Duodenal mucosa (tissue), 2 donors: ENCODE measurements at regions not wholly inside any gene's neighbourhood (a gene's known extent, or its start where the extent isn't known, plus 50 kb on each side); places are given as distances from the start of the nearest gene placed in this dataset.

Source experiments
- H3K27ac ChIP-seq: one replicate; pipeline ENCODE4 v1.7.0; 2013; ENCODE audit warnings: low read depth, low read length
- H3K27me3 ChIP-seq, 2 donors: one replicate each; pipeline ENCODE4 v1.7.0; 2013; ENCODE audit warnings: low read length in 2 of 2, control low read depth in 1 of 2; ENCODE audit not compliant: insufficient read depth in 2 of 2, control insufficient read depth in 1 of 2
- H3K36me3 ChIP-seq, 2 donors: one replicate each; pipeline ENCODE4 v1.7.0; 2013; ENCODE audit warnings: low read length in 2 of 2, control low read depth in 1 of 2; ENCODE audit not compliant: insufficient read depth in 2 of 2, control insufficient read depth in 1 of 2
- H3K4me1 ChIP-seq, 2 donors: one replicate each; pipeline ENCODE4 v1.7.0; 2013; ENCODE audit warnings: low read length in 2 of 2, control low read depth in 1 of 2; ENCODE audit not compliant: insufficient read depth in 2 of 2, control insufficient read depth in 1 of 2
- H3K4me3 ChIP-seq, 2 donors: one replicate each; pipeline ENCODE4 v1.7.0; 2013; ENCODE audit warnings: low read length in 2 of 2, low read depth in 1 of 2
- H3K9ac ChIP-seq, 2 donors: one replicate each; pipeline ENCODE4 v1.7.0; 2013; ENCODE audit warnings: low read length in 2 of 2, low read depth in 1 of 2
- H3K9me3 ChIP-seq, 2 donors: one replicate each; pipeline ENCODE4 v1.7.0; 2013; ENCODE audit warnings: low read length in 2 of 2, control low read depth in 1 of 2; ENCODE audit not compliant: control insufficient read depth in 1 of 2

DNA sequence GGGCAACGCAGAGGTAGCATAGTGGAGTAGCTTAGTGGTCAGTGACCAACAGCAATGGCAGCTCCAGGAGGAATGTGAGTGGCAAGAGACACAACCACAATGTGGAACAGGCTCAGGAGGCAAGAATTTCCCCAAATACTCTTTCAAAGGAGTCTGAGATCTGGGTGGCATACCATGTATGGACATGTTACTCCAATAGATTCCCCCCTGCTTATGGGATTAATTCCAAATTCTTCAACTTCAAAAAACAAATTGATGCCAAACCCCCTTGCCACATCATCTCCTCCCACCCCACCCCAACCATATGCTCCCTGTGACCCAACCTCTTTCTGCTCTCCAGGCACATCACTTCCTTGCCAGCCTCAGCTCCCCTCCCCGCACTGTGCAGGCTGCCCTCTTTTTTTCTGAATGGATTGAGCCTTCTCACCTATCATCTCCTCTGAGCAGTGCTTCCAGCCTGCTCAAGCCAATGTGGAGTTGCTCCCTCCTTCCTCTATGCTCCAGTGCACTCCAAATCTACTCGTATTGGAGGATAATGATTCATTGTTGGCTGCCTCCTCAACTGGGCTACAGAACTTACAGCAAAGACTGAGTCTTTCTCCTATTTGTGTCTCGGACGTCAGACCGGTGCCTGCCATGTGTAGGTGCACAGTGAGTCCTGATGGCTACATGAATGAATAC is 93.0 kb upstream of the CEP85L start:
- Histone ChIP-seq H3K27me3 (no peaks in the 10 kb centered on the region), H3K9me3 (no peaks in the 10 kb centered on the region), H3K4me3 (no peak overlapping the region), H3K36me3 (no peaks in the 10 kb centered on the region), H3K27ac (no peak overlapping the region), H3K4me1 (peaks cover 7 to 8% of the 10 kb centered on the region in 2 donors), H3K9ac (no peak overlapping the region)

DNA sequence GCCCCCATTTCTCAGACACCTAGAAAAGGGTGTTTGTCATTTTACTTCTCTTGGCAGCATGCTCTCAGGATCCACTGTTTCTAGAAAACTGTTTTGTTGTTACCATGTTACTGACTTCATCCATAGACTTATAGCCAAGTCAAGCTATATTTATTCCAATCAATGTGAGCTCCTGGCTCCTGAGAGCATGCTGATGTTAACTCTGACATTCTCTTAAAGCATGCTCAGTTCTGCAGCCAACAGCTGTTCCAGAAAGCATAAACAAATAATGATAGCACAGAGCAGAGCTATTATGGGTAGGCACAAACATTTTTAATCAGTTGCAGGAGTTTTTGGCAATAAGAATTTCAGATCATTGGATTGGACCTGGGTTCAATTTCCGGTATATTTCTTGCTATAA is 92.4 kb upstream of the CEP85L start:
- Histone ChIP-seq H3K9me3 (no peaks in the 10 kb centered on the region), H3K36me3 (no peaks in the 10 kb centered on the region), H3K27me3 (no peaks in the 10 kb centered on the region), H3K9ac (no peak overlapping the region), H3K4me1 (peaks cover 7 to 8% of the 10 kb centered on the region in 2 donors), H3K27ac (no peak overlapping the region), H3K4me3 (no peak overlapping the region)

DNA sequence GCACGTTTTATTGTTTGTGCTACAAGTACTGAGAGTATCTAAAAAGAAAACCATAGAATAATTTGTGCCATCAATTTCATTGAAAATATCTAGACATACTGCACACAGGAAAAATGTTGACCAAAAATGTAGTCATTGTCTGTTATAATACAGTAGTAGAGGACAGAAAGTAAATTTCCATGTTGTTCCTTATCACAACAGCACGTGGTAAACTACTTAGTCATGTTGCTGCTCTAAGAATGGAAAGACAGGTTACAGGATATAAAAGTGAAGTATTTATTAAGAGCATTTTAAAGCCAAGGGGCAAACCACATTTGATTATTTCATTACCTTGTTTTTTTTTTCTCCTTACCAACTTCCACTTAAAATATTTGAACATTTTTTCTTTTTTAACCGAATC is 89.0 kb upstream of the CEP85L start:
- H3K4me1 ChIP-seq: no peaks in the 10 kb centered on the region
- H3K27ac ChIP-seq: no peak overlapping the region
- H3K9me3 ChIP-seq: no peaks in the 10 kb centered on the region
- no peak overlapping the region for H3K9ac ChIP-seq
- no peaks in the 10 kb centered on the region for H3K36me3 ChIP-seq
- no peak overlapping the region for H3K4me3 ChIP-seq
- no peaks in the 10 kb centered on the region for H3K27me3 ChIP-seq

DNA sequence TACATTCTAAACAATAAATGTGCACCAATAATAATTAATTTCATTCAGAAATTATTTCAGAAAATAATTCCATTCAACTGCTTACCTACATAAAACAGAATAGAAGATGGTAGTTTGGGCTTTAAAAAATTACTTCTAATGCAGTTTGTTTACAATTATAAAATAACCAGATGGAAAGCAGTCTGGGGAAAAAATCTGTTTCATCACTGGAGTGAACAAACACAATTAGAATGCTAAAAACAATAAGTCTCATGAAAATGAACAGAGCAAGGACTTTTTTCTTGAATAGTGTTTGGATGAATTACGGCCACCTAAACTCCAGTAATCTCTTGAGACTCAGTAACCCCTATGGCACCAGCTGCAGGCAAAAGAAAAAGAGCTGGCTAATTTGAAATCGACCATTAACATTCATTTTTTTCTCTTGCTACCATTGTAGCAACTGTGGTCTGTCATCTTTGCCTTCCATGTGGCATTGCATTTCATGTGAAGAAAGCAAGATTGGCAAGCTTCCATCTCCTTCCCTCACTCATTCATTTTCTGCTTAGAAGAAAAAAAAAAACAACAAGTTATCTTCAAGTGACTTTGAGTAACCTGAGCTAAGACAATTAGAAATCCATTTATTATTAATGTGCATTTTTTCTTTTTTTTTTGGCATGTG is 88.4 kb upstream of the CEP85L start:
- no peak overlapping the region for H3K4me3 ChIP-seq
- H3K36me3 ChIP-seq: no peaks in the 10 kb centered on the region
- no peak overlapping the region for H3K9ac ChIP-seq
- no peaks in the 10 kb centered on the region for H3K27me3 ChIP-seq
- no peak overlapping the region for H3K27ac ChIP-seq
- no peaks in the 10 kb centered on the region for H3K4me1 ChIP-seq
- no peaks in the 10 kb centered on the region for H3K9me3 ChIP-seq

DNA sequence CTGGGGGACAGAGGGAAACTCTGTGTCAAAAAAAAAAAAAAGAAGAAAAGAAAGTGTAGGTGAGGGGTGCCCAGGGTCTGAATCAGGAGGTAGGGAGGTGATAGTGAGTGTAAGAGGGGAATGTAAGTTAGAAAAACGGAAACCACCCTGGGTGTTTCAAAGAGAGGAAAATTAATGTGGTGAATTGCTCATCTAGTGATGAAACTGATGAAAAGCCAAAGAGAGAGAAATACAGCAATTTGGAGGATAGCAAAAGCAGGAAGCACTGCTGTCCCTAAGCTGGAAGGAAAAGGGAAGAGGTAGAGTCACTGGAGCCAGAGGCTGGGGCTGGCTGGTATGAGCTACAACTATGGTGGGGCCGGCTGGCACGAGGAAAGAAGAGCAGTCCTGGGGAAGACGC is 85.0 kb upstream of the CEP85L start:
- Histone ChIP-seq H3K9ac (no peak overlapping the region), H3K27me3 (no peaks in the 10 kb centered on the region), H3K4me3 (no peak overlapping the region), H3K36me3 (no peaks in the 10 kb centered on the region), H3K9me3 (no peaks in the 10 kb centered on the region), H3K27ac (no peak overlapping the region), H3K4me1 (no peaks in the 10 kb centered on the region)

DNA sequence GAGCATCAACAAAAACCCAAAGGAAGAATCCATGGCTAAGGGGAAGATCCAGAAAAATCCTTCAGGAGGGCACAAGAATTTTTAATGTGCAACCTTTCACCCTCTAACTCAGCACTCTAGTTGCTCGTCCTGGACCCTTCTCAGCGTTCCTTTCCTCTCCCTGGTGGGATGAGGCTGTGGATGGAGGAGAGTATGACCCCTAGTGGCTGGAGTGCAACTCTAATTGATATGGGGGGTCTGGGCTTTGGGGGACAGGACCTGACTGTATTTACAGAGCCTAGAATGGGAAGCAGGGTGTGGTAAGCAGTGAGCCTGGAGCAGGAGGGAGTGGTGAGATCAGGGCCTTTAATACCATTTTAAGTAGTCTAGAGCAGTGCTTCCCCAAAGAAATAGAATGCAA is 83.9 kb upstream of the CEP85L start:
- no peaks in the 10 kb centered on the region for H3K27me3 ChIP-seq
- H3K9ac ChIP-seq: no peak overlapping the region
- no peaks in the 10 kb centered on the region for H3K36me3 ChIP-seq
- H3K9me3 ChIP-seq: no peaks in the 10 kb centered on the region
- no peaks in the 10 kb centered on the region for H3K4me1 ChIP-seq
- no peak overlapping the region for H3K27ac ChIP-seq
- no peak overlapping the region for H3K4me3 ChIP-seq

DNA sequence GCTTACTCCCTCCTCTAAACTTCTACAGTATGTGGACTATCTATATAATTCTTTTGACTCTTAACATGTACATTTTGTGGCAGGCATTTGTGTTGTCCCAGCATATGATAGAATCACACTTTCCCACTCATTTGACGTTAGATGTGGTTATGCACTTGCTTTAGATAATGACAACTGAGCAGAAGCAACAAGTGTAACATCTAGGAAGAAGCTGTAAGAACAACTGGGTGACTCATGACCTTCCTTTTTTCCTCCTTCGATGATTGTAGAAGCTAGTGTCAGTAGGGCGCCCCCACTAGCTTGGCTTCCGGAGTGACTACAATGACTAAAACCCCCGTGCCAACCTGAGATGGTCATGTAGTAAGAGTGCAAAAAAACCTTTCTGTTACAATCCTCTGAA is 74.6 kb upstream of the CEP85L start:
- H3K36me3 ChIP-seq: no peaks in the 10 kb centered on the region
- no peak overlapping the region for H3K9ac ChIP-seq
- no peaks in the 10 kb centered on the region for H3K9me3 ChIP-seq
- H3K4me1 ChIP-seq: no peaks in the 10 kb centered on the region
- H3K4me3 ChIP-seq: no peak overlapping the region
- H3K27ac ChIP-seq: no peak overlapping the region
- no peaks in the 10 kb centered on the region for H3K27me3 ChIP-seq

DNA sequence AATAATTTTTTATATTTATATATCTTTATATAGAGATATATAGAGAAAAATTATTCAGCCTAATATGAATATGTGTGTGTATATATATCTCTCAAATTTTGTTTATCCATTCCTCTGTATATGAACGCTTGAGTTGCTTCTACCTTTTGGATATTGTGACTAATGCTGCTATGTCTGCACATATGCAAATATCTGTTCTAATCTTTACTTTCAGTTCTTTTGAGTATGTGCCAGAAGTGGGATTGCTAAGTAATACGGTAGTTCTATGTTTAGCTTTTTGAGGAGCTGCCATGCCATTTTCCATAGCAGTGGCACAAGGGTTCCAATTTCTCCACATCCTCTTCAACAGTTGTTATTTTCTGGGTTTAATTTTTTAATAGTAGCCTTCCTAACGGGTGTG is 72.8 kb upstream of the CEP85L start:
- Histone ChIP-seq H3K9me3 (no peaks in the 10 kb centered on the region), H3K27me3 (no peaks in the 10 kb centered on the region), H3K9ac (no peak overlapping the region), H3K4me3 (no peak overlapping the region), H3K36me3 (no peaks in the 10 kb centered on the region), H3K4me1 (no peaks in the 10 kb centered on the region), H3K27ac (no peak overlapping the region)

DNA sequence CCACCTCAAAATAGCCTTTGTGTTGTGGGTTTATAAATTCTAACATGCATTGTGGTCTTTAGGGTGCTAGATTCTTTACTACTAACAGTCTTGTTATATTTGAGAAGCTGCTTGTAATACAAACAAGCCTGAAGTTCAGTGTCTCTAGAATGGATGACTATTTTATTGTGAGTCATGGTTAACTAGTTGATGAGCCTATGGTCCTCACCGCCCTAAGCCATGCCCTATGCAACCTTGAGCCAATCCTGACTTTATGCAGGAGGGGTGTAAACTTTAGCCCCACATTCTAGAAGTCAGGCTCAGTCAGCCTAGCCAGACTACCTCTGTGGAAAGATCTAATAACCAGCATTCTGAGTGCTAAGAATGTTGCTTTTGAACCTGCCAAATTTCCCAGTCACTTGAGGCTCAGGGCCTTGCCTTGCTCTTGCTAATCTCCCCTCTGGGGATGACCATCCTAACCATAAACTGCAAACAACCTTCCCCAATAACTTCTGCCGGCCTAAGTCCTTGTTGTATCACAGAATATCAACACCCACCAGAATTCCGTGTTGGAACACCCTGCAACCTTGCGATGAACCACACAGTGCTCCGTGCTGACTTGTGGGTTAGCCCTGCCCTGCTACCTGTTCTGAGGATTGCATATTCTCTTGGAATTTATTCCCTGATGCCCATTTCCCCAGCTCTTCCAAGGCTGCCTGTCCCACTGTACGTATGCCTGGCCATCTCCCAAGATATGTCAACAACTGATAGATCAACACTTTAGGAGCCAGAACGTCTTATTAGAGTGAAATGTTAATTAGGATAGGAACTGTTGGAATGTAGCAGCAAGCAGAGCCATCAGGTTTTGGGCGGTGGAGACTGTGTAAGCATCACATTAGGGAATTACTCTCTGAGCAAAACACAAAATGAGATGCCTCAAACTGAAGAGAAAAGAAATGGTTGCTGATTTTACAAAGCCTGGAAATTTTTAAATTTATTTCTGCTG is 71.7 kb upstream of the CEP85L start:
- Histone ChIP-seq H3K27ac (no peak overlapping the region), H3K9me3 (no peaks in the 10 kb centered on the region), H3K27me3 (no peaks in the 10 kb centered on the region), H3K4me1 (no peaks in the 10 kb centered on the region), H3K36me3 (no peaks in the 10 kb centered on the region), H3K9ac (no peak overlapping the region), H3K4me3 (no peak overlapping the region)

DNA sequence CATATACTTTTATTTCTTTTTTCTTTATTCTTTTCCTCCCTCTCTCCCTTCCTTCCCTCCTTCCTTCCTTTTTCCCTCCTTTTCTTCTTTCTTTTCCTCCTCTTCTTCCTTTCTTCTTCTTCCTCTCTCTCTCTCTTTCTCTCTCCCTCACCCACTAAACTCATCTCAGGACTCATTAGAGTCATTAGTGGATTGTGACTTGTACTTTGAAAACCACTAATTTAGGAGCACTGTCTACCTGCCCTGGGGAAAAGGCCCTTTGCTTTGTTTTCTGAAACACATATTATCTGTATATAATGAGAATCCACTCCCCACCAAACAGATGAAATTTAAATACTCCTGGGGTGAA is 68.7 kb upstream of the CEP85L start:
- H3K27ac ChIP-seq: no peak overlapping the region
- H3K9me3 ChIP-seq: no peaks in the 10 kb centered on the region
- H3K4me1 ChIP-seq: no peaks in the 10 kb centered on the region
- no peaks in the 10 kb centered on the region for H3K27me3 ChIP-seq
- no peak overlapping the region for H3K9ac ChIP-seq
- H3K4me3 ChIP-seq: no peak overlapping the region
- no peaks in the 10 kb centered on the region for H3K36me3 ChIP-seq
